Activated CD8-positive, alpha-beta T cell treated with anti-CD3 and anti-CD28 coated beads for 36 hours (primary cell): ENCODE measurements at regions not wholly inside any gene's neighbourhood (a gene's known extent, or its start where the extent isn't known, plus 50 kb on each side); places are given as distances from the start of the nearest gene placed in this dataset.
A peak's percentile ranks its signal among the peaks of the same experiment; 100 is the strongest.
"Not testable (repeated sequence)": the region's sequence is repeated elsewhere in the genome, so short reads cannot be mapped to it uniquely, and the experiment has no call there.

ENCODE experiments used
- ATAC-seq: fragments of 200-7000 bp; cut with Tn5 transposase; one replicate; pipeline ENCODE4 v1.10.0; 2021; ENCODE audit warnings: mild to moderate bottlenecking, moderate library complexity
- CTCF ChIA-PET: fragments of 350-600 bp; sonication (Branson Sonifier 250); formaldehyde crosslinking; loops from one replicate; lab custom pipeline; 2021; ENCODE audit warnings: antibody characterized with exemption; lab: Charles Lee
- POLR2A ChIA-PET: fragments of 350-600 bp; sonication (Branson Sonifier 250); formaldehyde crosslinking; loops from one replicate; lab custom pipeline; 2021; ENCODE audit warnings: antibody characterized with exemption; lab: Charles Lee
- DNase-seq: peaks from one replicate; pipeline ENCODE4 v3.0.0-alpha.2; 2020
- H3K27ac Mint-ChIP-seq: one replicate; pipeline ENCODE4 v1.8.0; 2021; ENCODE audit warnings: mild to moderate bottlenecking, mixed read lengths
- H3K27me3 Mint-ChIP-seq: one replicate; pipeline ENCODE4 v1.8.0; 2021; ENCODE audit warnings: mixed read lengths
- H3K36me3 Mint-ChIP-seq: one replicate; pipeline ENCODE4 v1.8.0; 2021; ENCODE audit warnings: low read depth, mixed read lengths
- H3K4me1 Mint-ChIP-seq: one replicate; pipeline ENCODE4 v1.8.0; 2021; ENCODE audit warnings: low read depth, mixed read lengths
- H3K4me3 Mint-ChIP-seq: one replicate; pipeline ENCODE4 v1.8.0; 2021; ENCODE audit warnings: mild to moderate bottlenecking, moderate library complexity, mixed read lengths
- H3K9me3 Mint-ChIP-seq: one replicate; pipeline ENCODE4 v1.8.0; 2021; ENCODE audit warnings: mixed read lengths
- CTCF ChIP-seq: fragments of 200-600 bp; IDR thresholded peaks from one replicate; pipeline ENCODE4 v1.8.0; 2022; ENCODE audit warnings: antibody characterized with exemption, mild to moderate bottlenecking
- intact Hi-C: fragments of 100-400 bp; cut with micrococcal nuclease; formaldehyde crosslinking; loops from one replicate; pipeline ENCODE4 v1.10.0; 2022

DNA sequence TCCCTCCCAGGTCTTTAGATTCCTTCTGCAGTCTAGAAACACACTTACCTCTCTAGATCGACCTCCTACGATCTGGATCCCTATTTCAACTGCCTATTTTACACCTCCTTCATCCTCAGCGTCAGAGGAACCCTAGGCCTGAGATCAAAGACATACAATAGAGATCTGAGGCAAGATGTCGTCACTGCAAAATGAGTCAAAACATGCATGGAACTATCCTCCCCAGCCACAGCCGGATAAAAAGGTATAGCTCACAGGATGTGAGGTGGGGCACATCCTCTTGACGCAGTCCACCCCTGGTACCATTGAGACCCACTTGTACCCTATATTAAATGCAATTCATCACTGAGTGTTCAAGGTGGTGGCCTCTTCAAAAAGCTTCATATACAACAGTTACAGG is 63.7 kb upstream of the DNAJC10 start:
- intact Hi-C loops = no loop called here
- Mint-ChIP-seq H3K4me1 (no peaks in the 10 kb centered on the region), H3K27ac (no peak overlapping the region), H3K27me3 (peaks cover 4% of the 10 kb centered on the region), H3K36me3 (no peaks in the 10 kb centered on the region), H3K4me3 (no peak overlapping the region), H3K9me3 (no peaks in the 10 kb centered on the region)
- ATAC-seq (peak; percentile 34), DNase-seq (no peak)
- CTCF ChIA-PET = interaction anchor here (0.9 to 1.8 kb wide), 4 partner anchors 9 to 466 kb away, joined by 3 to 5 read pairs (median 4); no protein-coding TSS in a partner anchor
- POLR2A ChIA-PET = interaction anchor here (0.6 kb wide), 1 partner anchor 218 kb away, joined by 3 read pairs; no protein-coding TSS in a partner anchor
- TF ChIP-seq CTCF = no peak

DNA sequence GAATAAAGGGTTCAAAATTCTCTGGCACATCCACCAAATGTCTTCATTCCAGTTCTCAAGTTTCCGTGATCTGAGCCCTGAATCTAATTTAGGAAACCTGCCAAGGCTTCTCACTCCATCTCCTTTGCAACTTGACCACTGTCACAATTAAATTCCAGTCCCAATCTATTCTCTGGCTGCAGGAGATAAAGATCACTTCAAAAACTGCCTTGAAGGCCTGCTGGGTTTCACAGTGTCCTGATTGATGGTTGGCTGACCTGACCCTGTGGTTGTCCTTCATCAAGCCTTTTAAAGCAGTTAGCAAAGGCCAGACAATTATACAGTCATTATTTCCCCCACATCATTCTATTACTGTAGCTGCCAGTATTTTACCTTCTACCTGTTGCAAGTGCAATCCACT is 60.3 kb upstream of the DNAJC10 start:
- no peak for TF ChIP-seq CTCF
- ChIA-PET POLR2A (no interaction called here), CTCF (no interaction called here)
- no peaks in the 10 kb centered on the region for H3K36me3 Mint-ChIP-seq
- ATAC-seq (no peak), DNase-seq (no peak)
- no peaks in the 10 kb centered on the region for H3K4me1 Mint-ChIP-seq
- H3K4me3 Mint-ChIP-seq = no peak overlapping the region
- peaks cover 10% of the 10 kb centered on the region for H3K27me3 Mint-ChIP-seq
- intact Hi-C loops = no loop called here
- no peaks in the 10 kb centered on the region for H3K9me3 Mint-ChIP-seq
- no peak overlapping the region for H3K27ac Mint-ChIP-seq

- ChIA-PET CTCF (no interaction called here), POLR2A (no interaction called here)
- Mint-ChIP-seq H3K27me3 (peaks cover 1% of the 10 kb centered on the region), H3K36me3 (no peaks in the 10 kb centered on the region), H3K4me3 (no peak overlapping the region), H3K4me1 (no peaks in the 10 kb centered on the region), H3K9me3 (no peaks in the 10 kb centered on the region), H3K27ac (no peak overlapping the region)
- ATAC-seq = no peak
- no peak for TF ChIP-seq CTCF
- intact Hi-C loops = no loop called here
- DNase-seq = no peak
Measured at GRCh38 chr2:182664212-182664611, 51.8 kb upstream of the DNAJC10 start.

- H3K4me3 Mint-ChIP-seq, H3K36me3 Mint-ChIP-seq, H3K4me1 Mint-ChIP-seq, H3K27ac Mint-ChIP-seq, POLR2A ChIA-PET, DNase-seq, ATAC-seq, H3K27me3 Mint-ChIP-seq, H3K9me3 Mint-ChIP-seq: not testable (repeated sequence)
- CTCF ChIA-PET = interaction anchor here (2.1 to 2.2 kb wide), 2 partner anchors 314 to 479 kb away, joined by 7 to 26 read pairs; no protein-coding TSS in a partner anchor
- intact Hi-C loops = loop anchor here (5.0 kb wide), 1 partner anchor 317 kb away; no protein-coding TSS in a partner anchor
Measured at GRCh38 chr2:182665500-182665899, 50.6 kb upstream of the DNAJC10 start.
